Right renal pelvis (tissue), 4 donors: ENCODE measurements at regions not wholly inside any gene's neighbourhood (a gene's known extent, or its start where the extent isn't known, plus 50 kb on each side); places are given as distances from the start of the nearest gene placed in this dataset.
"Not testable (repeated sequence)": the region's sequence is repeated elsewhere in the genome, so short reads cannot be mapped to it uniquely, and the experiment has no call there.

Experiments used
- DNase-seq, 4 donors: peaks; one replicate each; pipeline ENCODE4 v3.0.0-alpha.2; 2013; ENCODE audit warnings: low read depth in 4 of 4, low spot score in 3 of 4, missing footprints in 1 of 4

- no peak for DNase-seq
Observed at GRCh38 chr6:82118150-82118562, 129.4 kb downstream of the IBTK start.

- DNase-seq, result no peak
Observed at GRCh38 chr6:82114748-82115147, 132.8 kb downstream of the IBTK start.

- no peak for DNase-seq
Observed at GRCh38 chr6:82113231-82113630, 134.3 kb downstream of the IBTK start.

GRCh38 chr6:82111818-82112217 lies 135.7 kb downstream of the IBTK start:
- no peak for DNase-seq

- DNase-seq, result no peak
Observed at GRCh38 chr6:82111114-82111513, 136.4 kb downstream of the IBTK start.

- DNase-seq, result not testable (repeated sequence)
Observed at GRCh38 chr6:82103171-82103570, 144.4 kb downstream of the IBTK start.

- DNase-seq, result not testable (repeated sequence)
Observed at GRCh38 chr6:82101374-82102114, 146.0 kb downstream of the IBTK start.

GRCh38 chr6:82100763-82101162 lies 146.8 kb downstream of the IBTK start:
- not testable (repeated sequence) for DNase-seq

GRCh38 chr6:82097676-82098075 lies 149.9 kb downstream of the IBTK start:
- DNase-seq, result no peak

- DNase-seq, result no peak
Observed at GRCh38 chr6:82095091-82095490, 152.5 kb downstream of the IBTK start.

GRCh38 chr6:82094166-82094806 lies 153.3 kb downstream of the IBTK start:
- DNase-seq, result no peak

- DNase-seq, result no peak
Observed at GRCh38 chr6:82088978-82089771, 158.4 kb downstream of the IBTK start.

- DNase-seq, result no peak
Observed at GRCh38 chr6:82086944-82087343, 160.6 kb downstream of the IBTK start.

GRCh38 chr6:82085701-82086100 lies 161.8 kb downstream of the IBTK start:
- DNase-seq, result no peak

- no peak for DNase-seq
Observed at GRCh38 chr6:82084324-82084920, 163.1 kb downstream of the IBTK start.

- no peak for DNase-seq
Observed at GRCh38 chr6:82083646-82084045, 163.9 kb downstream of the IBTK start.

- DNase-seq, result no peak
Observed at GRCh38 chr6:82080767-82081166, 166.8 kb downstream of the IBTK start.

- no peak for DNase-seq
Observed at GRCh38 chr6:82078286-82078908, 169.1 kb downstream of the IBTK start.

GRCh38 chr6:82076916-82077315 lies 170.6 kb downstream of the IBTK start:
- DNase-seq, result no peak

GRCh38 chr6:82074556-82074955 lies 173.0 kb downstream of the IBTK start:
- DNase-seq, result no peak

GRCh38 chr6:82073484-82073883 lies 174.1 kb downstream of the IBTK start:
- no peak for DNase-seq
